Spinal cord (tissue), 9 donors: ENCODE measurements at regions not wholly inside any gene's neighbourhood (a gene's known extent, or its start where the extent isn't known, plus 50 kb on each side); places are given as distances from the start of the nearest gene placed in this dataset.
A peak's percentile ranks its signal among the peaks of the same experiment; 100 is the strongest.
"Not testable (repeated sequence)": the region's sequence is repeated elsewhere in the genome, so short reads cannot be mapped to it uniquely, and the experiment has no call there.

ENCODE experiments used
- DNase-seq, 6 donors: peaks; one replicate each; pipeline versions ENCODE4 v3.0.0 to v3.0.0-alpha.2; 2013 to 2015; ENCODE audit warnings: low spot score in 6 of 6, low read depth in 4 of 6
- H3K27ac ChIP-seq: one replicate; pipeline ENCODE4 v1.5.1; 2013; ENCODE audit warnings: low read depth, low read length, control low read depth
- H3K27me3 ChIP-seq: one replicate; pipeline ENCODE4 v1.6.1; 2013; ENCODE audit warnings: low read length; ENCODE audit not compliant: control insufficient read depth, insufficient read depth
- H3K36me3 ChIP-seq: one replicate; pipeline ENCODE4 v1.6.1; 2013; ENCODE audit warnings: low read length; ENCODE audit not compliant: control insufficient read depth, insufficient read depth
- H3K4me1 ChIP-seq: one replicate; pipeline ENCODE4 v1.6.1; 2013; ENCODE audit warnings: low read length; ENCODE audit not compliant: control insufficient read depth, insufficient read depth
- H3K4me3 ChIP-seq: one replicate; pipeline ENCODE4 v1.5.1; 2013; ENCODE audit warnings: low read depth, low read length, control low read depth
- H3K9me3 ChIP-seq: one replicate; pipeline ENCODE4 v1.6.1; 2013; ENCODE audit warnings: low read length; ENCODE audit not compliant: control insufficient read depth, insufficient read depth
- WGBS: methylation state at CpG from one replicate; pipeline ENCODE4 v1.1.5; 2013; ENCODE audit warnings: missing lambda C conversion rate; ENCODE audit not compliant: insufficient coverage; 5-methylcytosine and 5-hydroxymethylcytosine counted together
- donor health status: healthy.

DNA sequence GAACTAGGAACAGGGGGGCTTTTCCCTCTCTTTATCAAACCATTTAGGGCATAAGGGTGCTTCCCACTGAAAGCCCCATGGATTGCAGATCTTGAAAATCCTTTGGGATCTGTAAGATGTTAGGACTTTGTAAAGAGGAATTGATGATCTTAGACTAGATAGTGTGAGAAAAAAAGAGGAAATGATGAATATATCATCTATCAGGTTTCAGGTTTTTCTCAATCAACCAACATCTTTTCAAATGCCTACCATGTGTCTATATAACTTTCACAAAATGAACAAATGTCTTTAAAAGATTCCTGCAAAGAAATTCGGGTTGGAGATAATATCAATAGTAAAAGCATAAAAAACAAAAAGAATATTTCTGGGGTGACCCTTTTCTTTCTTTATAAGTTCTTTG is 50.1 kb downstream of the KCNC4 start:
- Histone ChIP-seq H3K27me3 (no peaks in the 10 kb centered on the region), H3K36me3 (no peaks in the 10 kb centered on the region), H3K27ac (no peak overlapping the region), H3K4me3 (no peak overlapping the region), H3K9me3 (no peaks in the 10 kb centered on the region), H3K4me1 (peaks cover 14% of the 10 kb centered on the region)
- WGBS = no CpG with 5 or more reads among the region's 1 CpG
- no peak for DNase-seq

DNA sequence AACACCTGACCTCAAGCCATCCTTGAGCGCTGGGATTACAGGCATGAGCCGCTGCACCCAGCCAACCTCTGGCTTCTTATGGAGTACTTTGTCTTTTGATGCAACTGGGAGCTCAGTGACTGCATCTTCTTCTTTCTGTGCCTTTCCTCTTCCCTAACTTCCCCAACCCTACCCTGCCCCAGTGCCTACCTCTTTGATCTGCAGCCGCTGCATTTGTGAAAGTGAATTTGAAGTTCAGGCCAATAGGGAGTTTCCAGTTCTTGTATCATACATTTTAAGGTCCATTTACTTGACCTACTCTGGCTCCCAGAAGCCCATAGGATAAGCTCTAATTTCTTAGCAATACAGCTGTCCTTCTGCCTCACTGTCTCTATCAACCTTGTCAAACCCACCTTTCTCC is 52.2 kb downstream of the KCNC4 start:
- Histone ChIP-seq H3K27me3 (no peaks in the 10 kb centered on the region), H3K9me3 (no peaks in the 10 kb centered on the region), H3K4me3 (no peak overlapping the region), H3K36me3 (no peaks in the 10 kb centered on the region), H3K4me1 (peaks cover 25% of the 10 kb centered on the region), H3K27ac (no peak overlapping the region)
- 100% methylated on average over 2 of the region's 3 CpGs for WGBS
- no peak for DNase-seq

DNA sequence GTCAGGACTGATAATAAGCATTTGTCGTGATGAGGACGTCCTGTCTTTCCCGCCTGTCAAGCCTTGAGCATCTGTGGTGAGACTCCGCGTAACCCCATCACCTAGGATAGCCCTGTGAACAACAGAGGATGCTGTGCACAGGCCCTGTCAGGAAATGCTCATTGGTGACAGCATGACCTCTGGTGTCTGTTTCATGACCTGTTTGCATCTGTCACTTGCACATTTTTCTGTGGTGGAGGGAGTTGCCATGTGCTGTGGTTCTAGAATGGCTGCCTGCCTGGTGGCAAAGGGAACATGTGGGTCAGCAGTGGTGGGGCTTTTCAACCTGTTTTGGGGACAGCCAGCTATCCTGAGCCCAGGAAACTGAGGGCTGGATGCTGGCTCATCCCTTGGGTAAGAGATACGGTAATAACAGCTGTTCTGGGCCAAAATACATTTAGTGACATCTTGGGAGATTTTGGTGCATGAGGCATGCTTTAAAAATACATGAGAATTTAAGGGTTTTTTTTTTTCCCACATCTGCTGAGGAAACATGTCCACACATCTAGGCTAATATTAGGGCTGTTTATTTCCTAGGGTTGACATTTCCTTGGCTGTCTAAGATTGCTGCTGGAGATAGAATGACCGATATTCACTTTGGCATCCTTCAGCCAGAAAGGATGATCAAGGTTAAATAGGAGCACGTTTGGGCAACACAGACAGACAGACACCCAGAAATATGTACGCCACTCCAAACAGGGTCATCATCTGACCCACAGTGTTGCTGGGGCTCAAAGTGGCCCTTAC is 52.9 kb downstream of the KCNC4 start:
- no peak for DNase-seq
- no peak overlapping the region for H3K27ac ChIP-seq
- H3K36me3 ChIP-seq = no peaks in the 10 kb centered on the region
- WGBS = 77% methylated on average over 6 of the region's 9 CpGs
- no peaks in the 10 kb centered on the region for H3K9me3 ChIP-seq
- no peak overlapping the region for H3K4me3 ChIP-seq
- H3K27me3 ChIP-seq = no peaks in the 10 kb centered on the region
- H3K4me1 ChIP-seq = peaks cover 26% of the 10 kb centered on the region

DNA sequence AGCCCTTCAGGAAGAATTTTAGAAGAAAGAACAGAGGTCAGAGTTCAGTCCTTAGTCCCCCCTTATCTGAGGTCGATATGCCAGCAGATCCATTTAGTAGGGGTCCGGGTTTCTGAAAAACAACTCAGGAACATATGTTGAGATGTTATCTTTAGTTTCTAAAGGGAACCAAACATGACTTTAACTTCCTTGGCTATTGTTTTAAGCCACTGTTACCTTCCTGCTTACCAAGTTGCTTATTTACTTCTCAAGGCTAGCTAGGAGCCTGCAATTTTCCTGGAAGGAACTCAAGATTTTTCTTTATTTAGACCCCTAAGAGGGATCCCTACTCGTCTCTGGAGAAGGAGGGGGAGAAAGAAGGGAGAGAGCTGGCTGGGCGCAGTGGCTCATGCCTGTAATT is 54.3 kb downstream of the KCNC4 start:
- no peaks in the 10 kb centered on the region for H3K36me3 ChIP-seq
- peaks cover 20% of the 10 kb centered on the region for H3K4me1 ChIP-seq
- H3K4me3 ChIP-seq = no peak overlapping the region
- WGBS = no CpG with 5 or more reads among the region's 4 CpGs
- no peaks in the 10 kb centered on the region for H3K27me3 ChIP-seq
- H3K9me3 ChIP-seq = no peaks in the 10 kb centered on the region
- no peak for DNase-seq
- H3K27ac ChIP-seq = no peak overlapping the region

GRCh38 chr1:110265186-110265585 is 55.1 kb downstream of the KCNC4 start:
- Histone ChIP-seq H3K4me3 (no peak overlapping the region), H3K9me3 (no peaks in the 10 kb centered on the region), H3K27ac (no peak overlapping the region), H3K27me3 (no peaks in the 10 kb centered on the region), H3K36me3 (no peaks in the 10 kb centered on the region), H3K4me1 (peaks cover 20% of the 10 kb centered on the region)
- WGBS = no CpG with 5 or more reads among the region's 2 CpGs
- no peak for DNase-seq

GRCh38 chr1:110266834-110267233 is 56.7 kb downstream of the KCNC4 start:
- Histone ChIP-seq H3K4me3 (no peak overlapping the region), H3K36me3 (no peaks in the 10 kb centered on the region), H3K4me1 (peaks cover 20% of the 10 kb centered on the region), H3K9me3 (no peaks in the 10 kb centered on the region), H3K27ac (no peak overlapping the region), H3K27me3 (no peaks in the 10 kb centered on the region)
- WGBS = 56% methylated on average over 4 of the region's 4 CpGs
- peak in 2 of 6 donors; percentile 29 to 56 for DNase-seq

- Histone ChIP-seq H3K4me3 (no peak overlapping the region), H3K27me3 (no peaks in the 10 kb centered on the region), H3K36me3 (no peaks in the 10 kb centered on the region), H3K4me1 (peaks cover 20% of the 10 kb centered on the region), H3K9me3 (no peaks in the 10 kb centered on the region), H3K27ac (no peak overlapping the region)
- no peak for DNase-seq
- WGBS = 65% methylated on average over 6 of the region's 7 CpGs
Observed at GRCh38 chr1:110267260-110267659, 57.1 kb downstream of the KCNC4 start.

DNA sequence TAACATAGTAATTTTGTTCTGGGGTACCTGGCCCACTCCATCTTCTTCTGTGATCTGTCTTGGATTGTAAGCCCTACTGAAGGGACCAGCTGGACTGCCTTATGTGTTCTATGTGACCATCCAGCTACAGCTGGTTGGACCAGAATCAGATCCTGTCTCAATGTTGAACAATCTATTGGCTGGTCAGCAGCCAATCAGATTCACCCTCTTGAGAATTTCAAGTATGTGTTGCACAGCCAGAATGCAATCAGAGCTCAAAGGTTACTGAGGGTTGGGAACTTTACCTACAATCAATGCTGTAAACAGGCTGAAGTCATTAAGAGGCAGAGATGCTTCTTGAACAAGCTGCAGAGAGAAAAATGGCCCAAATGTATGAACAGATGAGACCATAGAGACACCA is 61.9 kb downstream of the KCNC4 start:
- no peak for DNase-seq

GRCh38 chr1:110273832-110274231 is 63.7 kb downstream of the KCNC4 start:
- no CpG with 5 or more reads among the region's 2 CpGs for WGBS
- not testable (repeated sequence) for H3K4me1 ChIP-seq, H3K4me3 ChIP-seq, DNase-seq, H3K27ac ChIP-seq, H3K9me3 ChIP-seq, H3K27me3 ChIP-seq, H3K36me3 ChIP-seq

More for the DNA sequence above, 61.9 kb downstream of the KCNC4 start:
- no peaks in the 10 kb centered on the region for H3K27me3 ChIP-seq
- peaks cover 3% of the 10 kb centered on the region for H3K4me1 ChIP-seq
- no peaks in the 10 kb centered on the region for H3K9me3 ChIP-seq
- H3K4me3 ChIP-seq = no peak overlapping the region
- no peaks in the 10 kb centered on the region for H3K36me3 ChIP-seq
- H3K27ac ChIP-seq = no peak overlapping the region

DNA sequence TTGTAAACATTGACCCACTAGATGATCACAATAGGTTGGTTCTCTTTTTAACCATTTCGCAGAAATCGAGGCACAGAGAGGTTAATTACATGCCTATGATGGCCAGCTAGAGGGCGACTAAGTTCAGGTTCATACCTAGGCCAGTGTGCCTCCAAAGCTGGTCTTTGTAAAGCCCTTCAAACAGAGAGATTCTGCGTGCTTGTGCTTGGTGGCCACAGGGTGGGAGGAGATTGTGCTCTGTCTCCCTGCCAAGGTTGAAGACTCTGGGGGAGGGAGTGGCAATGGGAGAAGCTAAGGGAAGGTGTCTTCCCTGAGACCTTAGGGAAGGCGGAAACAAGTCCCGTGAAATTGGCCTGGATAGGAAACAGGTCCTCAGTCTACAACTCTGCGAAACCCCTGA is 59.1 kb upstream of the RBM15 start:
- 85% methylated on average over 7 of the region's 7 CpGs for WGBS
- no peaks in the 10 kb centered on the region for H3K36me3 ChIP-seq

More for the DNA sequence above, 59.1 kb upstream of the RBM15 start:
- Histone ChIP-seq H3K9me3 (no peaks in the 10 kb centered on the region), H3K4me3 (no peak overlapping the region), H3K4me1 (no peaks in the 10 kb centered on the region), H3K27me3 (no peaks in the 10 kb centered on the region), H3K27ac (no peak overlapping the region)
- DNase-seq = no peak
